ES-I3 (cell line): ENCODE measurements at regions not wholly inside any gene's neighbourhood (a gene's known extent, or its start where the extent isn't known, plus 50 kb on each side); places are given as distances from the start of the nearest gene placed in this dataset.

Experiments used
- H3K36me3 ChIP-seq: 2 replicates; pipeline ENCODE4 v1.6.1; 2013; ENCODE audit warnings: mild to moderate bottlenecking, low read length, control low read depth, moderate library complexity; ENCODE audit not compliant: insufficient read depth
- H3K4me1 ChIP-seq: 2 replicates; pipeline ENCODE4 v1.6.1; 2013; ENCODE audit warnings: mild to moderate bottlenecking, control low read depth, low read length; ENCODE audit not compliant: insufficient read depth
- H3K9ac ChIP-seq: 2 replicates; pipeline ENCODE4 v1.6.1; 2013; ENCODE audit warnings: low read depth, mild to moderate bottlenecking, low read length, moderate library complexity
- H3K9me3 ChIP-seq: 2 replicates; pipeline ENCODE4 v1.6.1; 2013; ENCODE audit warnings: mild to moderate bottlenecking, low read length, moderate library complexity; ENCODE audit not compliant: control insufficient read depth, insufficient read depth

- no peaks in the 10 kb centered on the region for H3K4me1 ChIP-seq
- H3K9ac ChIP-seq: no peak overlapping the region
Measured at GRCh38 chr9:117574099-117574498, 130.1 kb upstream of the TLR4 start.

GRCh38 chr9:117564839-117565238, 139.4 kb upstream of the TLR4 start:
- no peaks in the 10 kb centered on the region for H3K4me1 ChIP-seq
- H3K36me3 ChIP-seq: no peaks in the 10 kb centered on the region
- no peak overlapping the region for H3K9ac ChIP-seq
- H3K9me3 ChIP-seq: peaks cover 2% of the 10 kb centered on the region; the same call in 1 of the 2 replicates

More at GRCh38 chr9:117574099-117574498, 130.1 kb upstream of the TLR4 start:
- Histone ChIP-seq H3K9me3 (no peaks in the 10 kb centered on the region; the same call in 1 of the 2 replicates), H3K36me3 (no peaks in the 10 kb centered on the region)

GRCh38 chr9:117561761-117562160, 142.4 kb upstream of the TLR4 start:
- Histone ChIP-seq H3K4me1 (no peaks in the 10 kb centered on the region), H3K36me3 (no peaks in the 10 kb centered on the region), H3K9ac (no peak overlapping the region), H3K9me3 (peaks cover 2% of the 10 kb centered on the region; the same call in 1 of the 2 replicates)

GRCh38 chr9:117555964-117556629, 141.2 kb upstream of the ASTN2 start:
- Histone ChIP-seq H3K36me3 (no peaks in the 10 kb centered on the region), H3K4me1 (no peaks in the 10 kb centered on the region), H3K9ac (no peak overlapping the region), H3K9me3 (peaks cover 2% of the 10 kb centered on the region; the same call in 1 of the 2 replicates)

- H3K9ac ChIP-seq: no peak overlapping the region
- no peaks in the 10 kb centered on the region for H3K36me3 ChIP-seq
- H3K4me1 ChIP-seq: peaks cover 12% of the 10 kb centered on the region; the same call in 1 of the 2 replicates
- H3K9me3 ChIP-seq: no peaks in the 10 kb centered on the region
Measured at GRCh38 chr9:117552811-117553210, 138.0 kb upstream of the ASTN2 start.

GRCh38 chr9:117551171-117551570, 136.3 kb upstream of the ASTN2 start:
- Histone ChIP-seq H3K36me3 (no peaks in the 10 kb centered on the region), H3K9ac (no peak overlapping the region), H3K9me3 (no peaks in the 10 kb centered on the region), H3K4me1 (peaks cover 17% of the 10 kb centered on the region; the same call in 1 of the 2 replicates)

- Histone ChIP-seq H3K36me3 (no peaks in the 10 kb centered on the region), H3K9me3 (no peaks in the 10 kb centered on the region), H3K4me1 (peaks cover 17% of the 10 kb centered on the region; the same call in 1 of the 2 replicates), H3K9ac (no peak overlapping the region)
Measured at GRCh38 chr9:117549444-117549843, 134.6 kb upstream of the ASTN2 start.

GRCh38 chr9:117548556-117548955, 133.7 kb upstream of the ASTN2 start:
- no peak overlapping the region for H3K9ac ChIP-seq
- H3K4me1 ChIP-seq: peaks cover 17% of the 10 kb centered on the region; the same call in 1 of the 2 replicates
- H3K9me3 ChIP-seq: no peaks in the 10 kb centered on the region
- no peaks in the 10 kb centered on the region for H3K36me3 ChIP-seq

- H3K36me3 ChIP-seq: no peaks in the 10 kb centered on the region
- no peak overlapping the region for H3K9ac ChIP-seq
- H3K4me1 ChIP-seq: peaks cover 17% of the 10 kb centered on the region; the same call in 1 of the 2 replicates
- H3K9me3 ChIP-seq: no peaks in the 10 kb centered on the region
Measured at GRCh38 chr9:117547904-117548303, 133.0 kb upstream of the ASTN2 start.

GRCh38 chr9:117546894-117547678, 132.2 kb upstream of the ASTN2 start:
- Histone ChIP-seq H3K9ac (peak overlapping the region; percentile 2; the same call in 1 of the 2 replicates), H3K4me1 (peaks cover 17% of the 10 kb centered on the region; the same call in 1 of the 2 replicates), H3K36me3 (no peaks in the 10 kb centered on the region), H3K9me3 (no peaks in the 10 kb centered on the region)

- Histone ChIP-seq H3K9ac (no peak overlapping the region), H3K9me3 (no peaks in the 10 kb centered on the region), H3K36me3 (no peaks in the 10 kb centered on the region), H3K4me1 (peaks cover 17% of the 10 kb centered on the region; the same call in 1 of the 2 replicates)
Measured at GRCh38 chr9:117545846-117546245, 131.0 kb upstream of the ASTN2 start.

- no peak overlapping the region for H3K9ac ChIP-seq
- H3K4me1 ChIP-seq: peaks cover 5% of the 10 kb centered on the region; the same call in 1 of the 2 replicates
- H3K9me3 ChIP-seq: no peaks in the 10 kb centered on the region
- H3K36me3 ChIP-seq: no peaks in the 10 kb centered on the region
Measured at GRCh38 chr9:117543089-117543488, 128.2 kb upstream of the ASTN2 start.

- no peaks in the 10 kb centered on the region for H3K36me3 ChIP-seq
- H3K9ac ChIP-seq: no peak overlapping the region
- H3K9me3 ChIP-seq: no peaks in the 10 kb centered on the region
- H3K4me1 ChIP-seq: no peaks in the 10 kb centered on the region
Measured at GRCh38 chr9:117542021-117542420, 127.2 kb upstream of the ASTN2 start.

GRCh38 chr9:117541181-117541580, 126.3 kb upstream of the ASTN2 start:
- no peaks in the 10 kb centered on the region for H3K9me3 ChIP-seq
- H3K36me3 ChIP-seq: no peaks in the 10 kb centered on the region

GRCh38 chr9:117535973-117536372, 121.1 kb upstream of the ASTN2 start:
- no peaks in the 10 kb centered on the region for H3K4me1 ChIP-seq
- H3K36me3 ChIP-seq: no peaks in the 10 kb centered on the region
- no peaks in the 10 kb centered on the region for H3K9me3 ChIP-seq
- H3K9ac ChIP-seq: no peak overlapping the region

More at GRCh38 chr9:117541181-117541580, 126.3 kb upstream of the ASTN2 start:
- H3K4me1 ChIP-seq: no peaks in the 10 kb centered on the region
- H3K9ac ChIP-seq: no peak overlapping the region
